Stimulated activated CD4-positive, alpha-beta T cell treated with anti-CD3 and anti-CD28 coated beads, Interleukin-15, amount 100 ng/mL, for 1 hour (primary cell): ENCODE measurements at regions not wholly inside any gene's neighbourhood (a gene's known extent, or its start where the extent isn't known, plus 50 kb on each side); places are given as distances from the start of the nearest gene placed in this dataset.
"Not testable (repeated sequence)": the region's sequence is repeated elsewhere in the genome, so short reads cannot be mapped to it uniquely, and the experiment has no call there.

ENCODE experiments used
- DNase-seq, 2 donors: peaks; one replicate each; pipeline ENCODE4 v3.0.0-alpha.2; 2020; ENCODE audit warnings: low read depth in 1 of 2, low spot score in 1 of 2

- not testable (repeated sequence) for DNase-seq
Measured at GRCh38 chr17:30713805-30714204, 110.7 kb downstream of the CRLF3 start.

- DNase-seq: not testable (repeated sequence)
Measured at GRCh38 chr17:30712859-30713258, 111.6 kb downstream of the CRLF3 start.

GRCh38 chr17:30711626-30712507, 112.6 kb downstream of the CRLF3 start:
- not testable (repeated sequence) for DNase-seq

GRCh38 chr17:30711176-30711575, 113.3 kb downstream of the CRLF3 start:
- DNase-seq: not testable (repeated sequence)

- DNase-seq: not testable (repeated sequence)
Measured at GRCh38 chr17:30710276-30711088, 114.0 kb downstream of the CRLF3 start.

GRCh38 chr17:30709561-30710275, 114.8 kb downstream of the CRLF3 start:
- DNase-seq: not testable (repeated sequence)

- DNase-seq: peak in 1 of 2 donors; percentile 13
Measured at GRCh38 chr17:30709096-30709495, 115.4 kb downstream of the CRLF3 start.

GRCh38 chr17:30708241-30709078, 116.0 kb downstream of the CRLF3 start:
- DNase-seq: peak; percentile 46 to 61

- DNase-seq: not testable (repeated sequence)
Measured at GRCh38 chr17:30707724-30708240, 116.7 kb downstream of the CRLF3 start.

- not testable (repeated sequence) for DNase-seq
Measured at GRCh38 chr17:30706461-30707335, 117.8 kb downstream of the CRLF3 start.

- DNase-seq: not testable (repeated sequence)
Measured at GRCh38 chr17:30706004-30706403, 118.5 kb downstream of the CRLF3 start.

- no peak for DNase-seq
Measured at GRCh38 chr17:30701498-30701989, 122.9 kb downstream of the CRLF3 start.

- DNase-seq: not testable (repeated sequence)
Measured at GRCh38 chr17:30700833-30701232, 123.7 kb downstream of the CRLF3 start.

GRCh38 chr17:30697619-30698460, 126.7 kb downstream of the CRLF3 start:
- peak; percentile 50 to 69 for DNase-seq

GRCh38 chr17:30696234-30696633, 128.3 kb downstream of the CRLF3 start:
- DNase-seq: no peak

GRCh38 chr17:30695265-30695811, 129.2 kb downstream of the CRLF3 start:
- DNase-seq: not testable (repeated sequence)

GRCh38 chr17:30693772-30694171, 130.7 kb downstream of the CRLF3 start:
- peak in 1 of 2 donors; percentile 40 for DNase-seq
